NCI-H2196 (cell line): ENCODE measurements at regions not wholly inside any gene's neighbourhood (a gene's known extent, or its start where the extent isn't known, plus 50 kb on each side); places are given as distances from the start of the nearest gene placed in this dataset.
A peak's percentile ranks its signal among the peaks of the same experiment; 100 is the strongest.
"Not testable (repeated sequence)": the region's sequence is repeated elsewhere in the genome, so short reads cannot be mapped to it uniquely, and the experiment has no call there.

Source experiments
- DNase-seq: peaks from one replicate; lab custom pipeline; 2025; ENCODE audit not compliant: unreplicated experiment; lab: John Stamatoyannopoulos, UW

GRCh38 chr6:81625216-81625615 is 127.3 kb downstream of the TENT5A start:
- no peak for DNase-seq

GRCh38 chr6:81624453-81624852 is 128.0 kb downstream of the TENT5A start:
- DNase-seq: no peak

GRCh38 chr6:81623106-81623759 is 129.2 kb downstream of the TENT5A start:
- DNase-seq: no peak

- DNase-seq: no peak
These were observed 130.6 kb downstream of the TENT5A start for GRCh38 chr6:81621816-81622395.

GRCh38 chr6:81614292-81614691 is 138.2 kb downstream of the TENT5A start:
- peak; percentile 43 for DNase-seq

DNA sequence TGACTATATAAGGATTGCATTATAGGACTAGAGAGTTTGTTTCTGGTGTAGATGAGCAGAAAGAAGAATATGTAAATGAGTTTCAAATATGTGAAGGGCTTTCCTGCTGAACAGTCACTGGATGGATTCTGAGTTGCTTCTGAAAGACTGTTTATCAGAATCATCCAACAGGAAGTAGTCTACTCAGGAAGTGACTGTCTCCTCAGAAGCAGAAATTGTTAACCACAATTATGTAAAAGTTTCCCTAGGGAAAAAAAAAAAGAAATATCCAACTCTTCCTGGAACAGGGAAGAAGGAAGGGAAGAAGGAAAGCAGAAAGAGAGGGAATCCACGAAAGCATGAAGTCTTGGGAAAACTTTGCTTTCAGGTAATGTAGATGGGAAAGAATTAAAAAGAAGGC is 138.9 kb downstream of the TENT5A start:
- DNase-seq: no peak

DNA sequence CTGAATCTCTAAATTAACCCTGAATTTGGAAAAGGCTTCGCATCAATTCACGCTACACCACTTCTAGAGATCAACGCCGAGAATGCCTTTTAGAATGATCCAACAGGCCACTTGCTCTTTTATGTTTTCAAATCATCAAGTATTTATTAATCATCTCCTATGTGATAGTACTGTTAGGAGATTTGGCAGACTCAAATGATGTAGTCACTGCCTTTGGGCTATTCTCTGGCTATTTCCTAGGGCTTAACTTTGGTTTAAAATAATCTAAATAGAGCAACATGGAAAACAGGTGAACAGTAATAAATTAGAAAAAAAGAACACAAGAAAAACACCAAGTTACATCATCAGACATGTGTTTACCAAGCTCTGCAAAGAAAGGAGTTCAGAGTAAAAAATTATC is 140.3 kb downstream of the TENT5A start:
- DNase-seq: no peak

DNA sequence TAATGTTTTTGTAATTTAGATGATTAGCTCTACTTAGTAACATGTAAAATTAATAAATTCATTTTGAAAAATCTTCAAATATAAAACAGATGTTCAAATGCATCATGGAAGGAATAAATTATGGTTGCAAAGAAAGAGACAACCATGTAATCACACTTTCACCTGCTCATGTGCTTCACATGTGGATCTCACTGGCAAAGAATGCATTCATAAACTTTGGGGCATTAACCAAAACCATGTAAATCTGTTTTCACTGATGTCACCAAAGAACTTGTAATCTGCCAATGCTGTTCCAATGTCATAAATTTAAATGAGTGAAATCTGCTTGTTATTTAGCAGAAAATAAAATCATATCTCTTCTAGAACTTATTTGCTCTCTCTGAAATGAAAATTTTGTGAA is 142.7 kb downstream of the TENT5A start:
- DNase-seq: no peak

GRCh38 chr6:81608776-81609175 is 143.7 kb downstream of the TENT5A start:
- DNase-seq: no peak

GRCh38 chr6:81606965-81607381 is 145.5 kb downstream of the TENT5A start:
- DNase-seq: no peak

- no peak for DNase-seq
These were observed 147.0 kb downstream of the TENT5A start for GRCh38 chr6:81605526-81605925.

- no peak for DNase-seq
These were observed 150.6 kb downstream of the TENT5A start for GRCh38 chr6:81601918-81602317.

DNA sequence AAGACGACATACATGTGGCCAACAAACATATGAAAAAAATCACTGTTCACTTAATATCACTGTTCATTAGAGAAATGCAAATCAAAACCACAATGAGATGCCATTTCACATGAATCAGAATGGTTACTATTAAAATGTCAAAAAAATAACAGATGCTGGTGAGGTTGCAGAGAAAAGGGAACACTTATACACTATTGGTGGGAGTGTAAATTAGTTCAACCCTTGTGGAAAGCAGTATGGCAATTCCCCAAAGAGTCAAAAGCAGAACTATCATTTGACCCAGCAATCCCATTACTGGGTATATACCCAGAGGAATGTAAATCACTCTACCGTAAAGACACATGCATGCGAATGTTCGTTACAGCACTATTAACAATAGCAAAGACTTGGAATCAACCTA is 152.0 kb downstream of the TENT5A start:
- not testable (repeated sequence) for DNase-seq

DNA sequence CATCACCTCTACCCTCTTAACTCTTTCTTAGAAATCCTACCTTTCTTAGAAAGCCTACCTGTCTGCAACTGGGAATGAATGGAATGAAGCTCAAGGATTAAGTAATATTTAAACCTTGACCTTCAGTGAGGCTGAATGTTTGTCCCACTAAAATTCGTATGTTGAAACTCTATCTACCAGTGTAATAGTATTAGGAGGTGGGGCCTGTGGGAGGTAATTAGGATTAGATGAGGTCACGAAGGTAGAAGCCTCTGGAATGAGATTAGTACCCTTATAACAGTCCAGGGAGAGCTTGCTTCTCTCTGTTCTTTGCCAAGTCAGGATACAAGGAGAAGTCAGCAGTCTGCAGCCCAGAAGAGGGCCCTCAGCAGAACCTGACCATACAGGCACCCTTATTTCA is 158.0 kb downstream of the TENT5A start:
- DNase-seq: no peak

- no peak for DNase-seq
These were observed 162.2 kb downstream of the TENT5A start for GRCh38 chr6:81590314-81590691.

DNA sequence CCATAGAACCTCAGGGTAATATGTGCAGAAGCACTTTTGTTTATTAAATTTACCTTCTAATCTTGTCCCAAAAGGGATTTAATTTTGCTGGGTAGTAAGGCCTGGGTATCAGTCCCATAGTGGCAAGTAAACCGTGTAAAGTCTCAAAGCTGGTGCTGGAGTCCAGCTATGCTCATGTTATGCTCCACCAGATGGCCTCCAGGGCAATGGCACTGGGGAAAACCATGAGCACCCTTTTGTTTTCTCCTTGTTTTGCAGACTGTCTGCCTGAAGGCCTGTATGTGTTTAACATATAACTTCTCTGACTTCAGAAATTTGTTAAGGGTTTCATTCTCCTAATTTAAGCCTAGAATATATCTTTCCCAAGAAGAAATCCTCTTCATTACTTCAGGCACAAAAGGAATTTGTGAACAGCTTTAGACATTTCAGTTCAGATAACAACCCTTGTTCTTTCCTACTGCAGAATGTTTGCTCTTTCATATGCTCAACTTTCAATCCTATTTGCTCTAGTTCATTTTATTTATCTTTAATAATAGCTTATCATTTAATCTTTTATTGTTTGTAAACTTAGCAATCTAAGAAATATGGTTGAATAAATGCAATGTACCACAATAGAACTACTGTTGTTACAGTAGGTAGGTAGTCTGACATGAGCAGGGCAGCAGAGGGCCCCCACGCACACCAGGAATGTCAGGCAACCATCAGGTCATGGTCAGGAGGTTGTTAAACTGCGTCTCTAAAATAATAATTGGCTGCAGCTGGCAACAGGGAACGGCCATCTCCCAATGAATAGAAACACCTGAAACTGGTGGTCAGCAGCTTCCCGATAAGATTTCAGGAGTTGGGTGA is 162.8 kb downstream of the TENT5A start:
- no peak for DNase-seq

DNA sequence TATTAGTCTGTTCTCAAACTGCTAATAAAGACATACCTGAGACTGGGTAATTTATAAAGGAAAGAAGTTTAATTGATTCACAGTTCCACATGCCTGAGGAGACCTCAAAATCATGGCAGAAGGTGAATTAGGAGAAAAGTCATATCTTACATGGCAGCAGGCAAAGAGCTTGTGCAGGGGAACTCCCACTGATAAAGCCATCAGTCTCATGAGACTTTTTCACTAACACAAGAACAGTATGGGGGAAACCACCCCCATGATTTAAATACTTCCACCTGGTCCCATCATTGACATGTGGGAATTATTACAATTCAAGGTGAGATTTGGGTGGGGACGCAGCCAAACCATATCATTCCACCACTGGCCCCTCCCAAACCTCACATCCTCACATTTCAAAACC is 166.8 kb downstream of the TENT5A start:
- DNase-seq: not testable (repeated sequence)

- DNase-seq: not testable (repeated sequence)
These were observed 168.3 kb downstream of the TENT5A start for GRCh38 chr6:81584156-81584555.

DNA sequence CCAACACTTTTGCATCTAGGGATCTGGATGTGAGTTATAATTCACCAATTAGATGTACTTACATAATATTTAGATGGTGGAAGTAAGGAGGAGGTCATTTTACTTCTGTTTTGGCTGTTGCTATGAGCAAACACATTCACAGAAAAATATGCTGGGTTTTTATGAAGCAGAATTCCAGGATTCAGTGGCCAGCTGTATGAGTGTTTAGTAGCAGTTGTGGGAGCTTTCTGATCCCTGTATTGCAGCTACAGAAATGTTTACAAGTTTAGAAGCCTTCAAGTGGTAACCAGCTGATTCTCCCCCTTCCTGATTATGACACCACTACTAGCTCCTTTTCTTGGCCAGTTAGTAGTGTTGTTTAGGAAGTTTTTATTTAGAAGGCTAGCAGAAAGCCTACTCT is 177.0 kb downstream of the TENT5A start:
- no peak for DNase-seq

- DNase-seq: no peak
These were observed 180.5 kb downstream of the TENT5A start for GRCh38 chr6:81572020-81572419.

DNA sequence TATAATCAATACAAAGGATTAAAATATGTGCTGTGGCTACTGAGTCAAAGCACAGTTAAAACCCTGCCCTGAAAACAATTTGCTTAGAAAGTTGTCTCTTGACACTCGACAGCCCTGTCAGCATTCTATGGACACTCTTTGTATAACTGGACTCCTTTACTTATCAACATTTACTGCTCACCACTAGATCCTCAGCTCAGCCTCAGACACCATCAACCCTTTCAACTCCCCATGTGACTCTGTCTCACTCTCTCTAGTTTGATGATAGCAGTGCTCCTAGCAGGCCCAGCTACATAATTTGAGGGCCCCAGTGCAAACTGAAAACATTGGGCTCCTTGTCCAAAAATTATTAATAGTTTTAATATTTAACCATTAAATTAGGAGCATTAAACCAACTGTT is 181.8 kb downstream of the TENT5A start:
- no peak for DNase-seq

DNA sequence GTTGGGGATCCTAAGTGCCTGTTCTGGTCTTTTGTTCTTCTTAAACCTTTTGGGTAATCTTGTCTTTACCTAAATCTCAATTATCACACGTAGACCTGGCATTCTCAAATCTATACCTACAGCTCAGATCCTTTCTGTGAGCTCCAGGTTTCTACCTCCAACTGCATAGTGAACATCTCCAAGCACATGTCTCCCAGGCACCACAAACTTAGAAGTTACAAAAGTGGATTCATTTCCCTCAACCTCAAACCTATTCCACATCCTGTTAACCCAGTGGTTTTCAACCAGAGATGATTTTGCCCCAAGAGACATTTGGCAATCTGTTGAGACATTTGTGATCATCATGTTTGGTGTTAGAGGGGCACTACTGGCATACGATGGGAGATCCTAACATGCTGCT is 183.5 kb downstream of the TENT5A start:
- no peak for DNase-seq
